GM23248 (cell line): ENCODE measurements at regions not wholly inside any gene's neighbourhood (a gene's known extent, or its start where the extent isn't known, plus 50 kb on each side); places are given as distances from the start of the nearest gene placed in this dataset.

Source experiments
- DNase-seq: peaks from one replicate; pipeline ENCODE4 v3.0.0-alpha.2; 2015
- H2AFZ ChIP-seq: fragments of 200-600 bp; sonication (generic); 2 replicates; pipeline ENCODE4 v1.6.1; 2016; ENCODE audit warnings: antibody characterized with exemption
- H3F3A ChIP-seq: fragments of 200-600 bp; sonication (generic); 2 replicates; pipeline ENCODE4 v1.6.1; 2016; ENCODE audit warnings: mild to moderate bottlenecking, antibody characterized with exemption, mixed run types; ENCODE audit not compliant: insufficient read depth
- H3K27ac ChIP-seq: fragments of 200-600 bp; sonication (generic); 2 replicates; pipeline ENCODE4 v1.5.1; 2016; ENCODE audit warnings: mild to moderate bottlenecking
- H3K27me3 ChIP-seq: fragments of 200-600 bp; sonication (generic); replicated peaks from 2 replicates; pipeline ENCODE4 v1.6.1; 2016; ENCODE audit warnings: mild to moderate bottlenecking; ENCODE audit not compliant: insufficient read depth
- H3K36me3 ChIP-seq: fragments of 200-600 bp; sonication (generic); 2 replicates; pipeline ENCODE4 v1.6.1; 2016; ENCODE audit warnings: low read depth, mild to moderate bottlenecking
- H3K4me1 ChIP-seq: fragments of 200-600 bp; sonication (generic); 2 replicates; pipeline ENCODE4 v1.6.1; 2016; ENCODE audit warnings: mild to moderate bottlenecking; ENCODE audit not compliant: insufficient read depth
- H3K4me2 ChIP-seq: fragments of 200-600 bp; sonication (generic); one replicate; pipeline ENCODE4 v1.6.1; 2016; ENCODE audit warnings: mild to moderate bottlenecking; ENCODE audit not compliant: unreplicated experiment
- H3K4me3 ChIP-seq: fragments of 200-600 bp; sonication (generic); 2 replicates; pipeline ENCODE4 v1.5.1; 2016; ENCODE audit warnings: mild to moderate bottlenecking
- H3K79me2 ChIP-seq: fragments of 200-600 bp; sonication (generic); 2 replicates; pipeline ENCODE4 v1.6.1; 2016; ENCODE audit warnings: mild to moderate bottlenecking; ENCODE audit not compliant: insufficient read depth
- H3K9ac ChIP-seq: fragments of 200-600 bp; sonication (generic); 2 replicates; pipeline ENCODE4 v1.6.1; 2016; ENCODE audit warnings: mild to moderate bottlenecking
- H3K9me2 ChIP-seq: fragments of 200-600 bp; sonication (generic); 2 replicates; pipeline ENCODE4 v1.6.1; 2016; ENCODE audit warnings: mixed run types, mild to moderate bottlenecking, moderate library complexity; ENCODE audit not compliant: insufficient read depth
- H3K9me3 ChIP-seq: fragments of 200-600 bp; sonication (generic); one replicate; pipeline ENCODE4 v1.6.1; 2017; ENCODE audit warnings: low read depth
- H4K20me1 ChIP-seq: fragments of 200-600 bp; sonication (generic); 2 replicates; pipeline ENCODE4 v1.6.0; 2016; ENCODE audit not compliant: insufficient read depth
- EZH2 ChIP-seq: fragments of 200-600 bp; sonication (generic); IDR thresholded peaks from 2 replicates; pipeline ENCODE4 v1.6.1; 2018; ENCODE audit warnings: antibody characterized with exemption, mild to moderate bottlenecking; ENCODE audit not compliant: insufficient read depth, poor library complexity, severe bottlenecking
- EZH2phosphoT487 ChIP-seq: fragments of 200-600 bp; sonication (generic); IDR thresholded peaks from 2 replicates; pipeline ENCODE4 v1.6.1; 2018; ENCODE audit warnings: antibody characterized with exemption, moderate library complexity, mild to moderate bottlenecking, low read depth; ENCODE audit not compliant: insufficient read depth
- WGBS, 2 experiments: methylation state at CpG; one replicate each; pipeline ENCODE4 v1.1.6; 2015 to 2017; ENCODE audit warnings: low lambda C conversion rate in 2 of 2, low coverage in 1 of 2; ENCODE audit errors: missing lambda C conversion rate in 2 of 2; 5-methylcytosine and 5-hydroxymethylcytosine counted together
- in situ Hi-C: fragments of 300-500 bp; cut with MboI; formaldehyde crosslinking; loops from 2 replicates; pipeline ENCODE4 v1.15.0; 2020

- no peaks in the 10 kb centered on the region for H3K9me3 ChIP-seq
- no peak overlapping the region for H3K9ac ChIP-seq
- H3K27me3 ChIP-seq, result no peaks in the 10 kb centered on the region
- no peak for DNase-seq
- H3K79me2 ChIP-seq, result no peaks in the 10 kb centered on the region
- H3K9me2 ChIP-seq, result no peaks in the 10 kb centered on the region
- in situ Hi-C loops, result no loop called here
- H3K27ac ChIP-seq, result no peak overlapping the region
- H3K4me1 ChIP-seq, result no peaks in the 10 kb centered on the region
- no peak for TF ChIP-seq EZH2
- TF ChIP-seq EZH2phosphoT487, result no peak
- H3K4me2 ChIP-seq, result no peak overlapping the region
- H2AFZ ChIP-seq, result no peak overlapping the region
- no peaks in the 10 kb centered on the region for H3K36me3 ChIP-seq
- no peaks in the 10 kb centered on the region for H4K20me1 ChIP-seq
- H3F3A ChIP-seq, result no peaks in the 10 kb centered on the region
- H3K4me3 ChIP-seq, result no peak overlapping the region
Measured at GRCh38 chr4:81738891-81739290, 267.2 kb upstream of the RASGEF1B start.

- Histone ChIP-seq H3K9me3 (no peaks in the 10 kb centered on the region), H3K36me3 (no peaks in the 10 kb centered on the region), H3K4me2 (no peak overlapping the region), H3K4me1 (no peaks in the 10 kb centered on the region), H3F3A (no peaks in the 10 kb centered on the region), H3K9me2 (no peaks in the 10 kb centered on the region), H3K27me3 (no peaks in the 10 kb centered on the region), H3K9ac (no peak overlapping the region), H3K27ac (no peak overlapping the region), H4K20me1 (no peaks in the 10 kb centered on the region), H3K79me2 (no peaks in the 10 kb centered on the region), H3K4me3 (no peak overlapping the region), H2AFZ (no peak overlapping the region)
- TF ChIP-seq EZH2, result no peak
- no peak for TF ChIP-seq EZH2phosphoT487
- WGBS, 2 experiments, result 27 to 36% methylated on average over 2 of the region's 2 CpGs
- DNase-seq, result no peak
- in situ Hi-C loops, result no loop called here
Measured at GRCh38 chr4:81737865-81738559, 266.3 kb upstream of the RASGEF1B start.

GRCh38 chr4:81736324-81736723 is 264.6 kb upstream of the RASGEF1B start:
- Histone ChIP-seq H3K4me2 (no peak overlapping the region), H3K36me3 (no peaks in the 10 kb centered on the region), H3K9me3 (no peaks in the 10 kb centered on the region), H2AFZ (no peak overlapping the region), H3K4me3 (no peak overlapping the region), H3K27ac (no peak overlapping the region), H3F3A (no peaks in the 10 kb centered on the region), H3K9ac (no peak overlapping the region), H4K20me1 (no peaks in the 10 kb centered on the region), H3K9me2 (no peaks in the 10 kb centered on the region), H3K4me1 (no peaks in the 10 kb centered on the region), H3K27me3 (no peaks in the 10 kb centered on the region), H3K79me2 (no peaks in the 10 kb centered on the region)
- WGBS, 2 experiments, result 32 to 51% methylated on average over 2 of the region's 2 CpGs
- in situ Hi-C loops, result no loop called here
- no peak for DNase-seq
- TF ChIP-seq EZH2phosphoT487 (no peak), EZH2 (no peak)

DNA sequence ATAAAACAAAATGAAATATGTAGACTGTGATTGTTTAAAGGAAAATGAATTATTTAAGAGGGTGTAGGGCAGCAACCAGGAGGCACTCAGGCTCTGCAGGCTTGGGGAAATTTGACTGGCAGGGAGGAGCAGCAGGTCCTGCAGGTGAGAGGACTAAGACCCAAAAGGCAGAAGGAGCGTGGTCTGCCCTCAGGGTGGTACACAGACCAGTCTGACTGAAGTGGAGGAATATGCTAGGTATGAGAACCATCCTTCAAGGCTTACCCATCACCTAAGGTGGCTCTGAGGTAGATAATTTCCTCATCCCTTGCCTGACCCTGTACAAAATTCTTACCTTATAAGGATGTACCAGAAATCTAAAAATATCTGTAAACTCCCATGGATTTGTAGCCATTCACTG is 261.3 kb upstream of the RASGEF1B start:
- H3F3A ChIP-seq, result no peaks in the 10 kb centered on the region
- H3K27ac ChIP-seq, result no peak overlapping the region
- no peaks in the 10 kb centered on the region for H3K9me2 ChIP-seq
- no peaks in the 10 kb centered on the region for H3K79me2 ChIP-seq
- no peaks in the 10 kb centered on the region for H3K9me3 ChIP-seq
- 18 to 26% methylated on average over 1 of the region's 1 CpG for WGBS, 2 experiments
- no peak for DNase-seq
- H3K27me3 ChIP-seq, result no peaks in the 10 kb centered on the region
- no peak overlapping the region for H3K9ac ChIP-seq
- no peak overlapping the region for H2AFZ ChIP-seq
- H3K4me3 ChIP-seq, result no peak overlapping the region
- H3K4me2 ChIP-seq, result no peak overlapping the region
- no peak for TF ChIP-seq EZH2
- no peak for TF ChIP-seq EZH2phosphoT487
- H3K4me1 ChIP-seq, result no peaks in the 10 kb centered on the region
- H4K20me1 ChIP-seq, result no peaks in the 10 kb centered on the region
- no peaks in the 10 kb centered on the region for H3K36me3 ChIP-seq
- in situ Hi-C loops, result no loop called here

DNA sequence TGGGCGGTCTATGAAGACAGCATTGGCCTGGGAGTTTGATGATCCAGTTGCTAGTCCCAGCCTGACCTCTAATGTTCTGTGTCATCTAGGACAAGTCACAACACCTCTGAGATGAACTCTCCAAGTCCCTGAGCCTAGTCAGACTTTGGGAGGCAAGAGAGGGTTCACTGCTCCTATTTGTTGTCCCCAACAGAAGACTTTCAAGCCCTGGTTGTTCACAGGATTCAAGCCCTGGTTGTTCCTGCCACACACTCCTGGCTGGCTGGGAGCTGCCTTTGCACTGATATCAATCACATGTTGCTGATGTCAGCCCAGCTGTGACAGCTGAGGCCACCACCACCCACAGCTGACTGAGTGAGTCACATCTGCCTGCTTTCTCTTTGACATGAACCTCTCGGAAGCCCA is 253.2 kb upstream of the RASGEF1B start:
- H3K27me3 ChIP-seq, result no peaks in the 10 kb centered on the region
- DNase-seq, result peak; percentile 2
- no peaks in the 10 kb centered on the region for H3K9me3 ChIP-seq
- H3K79me2 ChIP-seq, result no peaks in the 10 kb centered on the region
- in situ Hi-C loops, result no loop called here
- H3K9me2 ChIP-seq, result no peaks in the 10 kb centered on the region
- no peak overlapping the region for H2AFZ ChIP-seq
- no peaks in the 10 kb centered on the region for H4K20me1 ChIP-seq
- H3K36me3 ChIP-seq, result no peaks in the 10 kb centered on the region
- 0 to 4% methylated on average over 2 of the region's 2 CpGs for WGBS, 2 experiments
- H3K4me3 ChIP-seq, result no peak overlapping the region
- no peak overlapping the region for H3K27ac ChIP-seq
- H3K4me2 ChIP-seq, result no peak overlapping the region
- no peak overlapping the region for H3K9ac ChIP-seq
- no peaks in the 10 kb centered on the region for H3F3A ChIP-seq
- H3K4me1 ChIP-seq, result no peaks in the 10 kb centered on the region
- no peak for TF ChIP-seq EZH2
- no peak for TF ChIP-seq EZH2phosphoT487
